ENCODE measurements at regions not wholly inside any gene's neighbourhood (a gene's known extent, or its start where the extent isn't known, plus 50 kb on each side); places are given as distances from the start of the nearest gene placed in this dataset.

GRCh38 chr10:55305285-55305684 lies 504.3 kb upstream of the PCDH15 start:
- TF ChIP-seq GABPA (IDR thresholded peaks at IDR 0.05; ENCODE audit: low read depth) (no peak), SPI1 (IDR thresholded peaks at IDR 0.05; ENCODE audit: borderline replicate concordance, low read depth) (no peak), REST (IDR thresholded peaks at IDR 0.05; ENCODE audit: insufficient replicate concordance, low read depth) (no peak), POLR2AphosphoS5 (IDR thresholded peaks at IDR 0.05; ENCODE audit: low read depth) (no peak), CTCF (IDR thresholded peaks at IDR 0.05; ENCODE audit: insufficient read depth, low read length) (no peak)

GRCh38 chr10:55287346-55287745 lies 486.3 kb upstream of the PCDH15 start:
- H3K4me3 ChIP-seq (replicated peaks; ENCODE audit: insufficient read depth, low read length): no peak overlapping the region

More at GRCh38 chr10:55305285-55305684, 504.3 kb upstream of the PCDH15 start:
- H3K4me3 ChIP-seq (replicated peaks; ENCODE audit: insufficient read depth, low read length): no peak overlapping the region
- DNase-seq (ENCODE audit: low read depth in 1 of 2, low spot score in 1 of 2): no peak
- no peaks in the 10 kb centered on the region for H3K27me3 ChIP-seq (ENCODE audit: insufficient read depth, poor library complexity, severe bottlenecking)
- no peak overlapping the region for H3K27ac ChIP-seq (replicated peaks)

GRCh38 chr10:55283031-55283430 lies 482.0 kb upstream of the PCDH15 start:
- no peaks in the 10 kb centered on the region for H3K27me3 ChIP-seq (ENCODE audit: insufficient read depth, poor library complexity, severe bottlenecking)
- no peak overlapping the region for H3K4me3 ChIP-seq (replicated peaks; ENCODE audit: insufficient read depth, low read length)
- TF ChIP-seq SPI1 (IDR thresholded peaks at IDR 0.05; ENCODE audit: borderline replicate concordance, low read depth): no peak
- no peak for TF ChIP-seq GABPA (IDR thresholded peaks at IDR 0.05; ENCODE audit: low read depth)
- TF ChIP-seq CTCF (IDR thresholded peaks at IDR 0.05; ENCODE audit: insufficient read depth, low read length): no peak
- TF ChIP-seq REST (IDR thresholded peaks at IDR 0.05; ENCODE audit: insufficient replicate concordance, low read depth): no peak
- TF ChIP-seq POLR2AphosphoS5 (IDR thresholded peaks at IDR 0.05; ENCODE audit: low read depth): no peak
- H3K27ac ChIP-seq (replicated peaks): no peak overlapping the region
- no peak for DNase-seq (ENCODE audit: low read depth in 1 of 2, low spot score in 1 of 2)

More at GRCh38 chr10:55287346-55287745, 486.3 kb upstream of the PCDH15 start:
- Histone ChIP-seq H3K27ac (replicated peaks) (no peak overlapping the region), H3K27me3 (ENCODE audit: insufficient read depth, poor library complexity, severe bottlenecking) (no peaks in the 10 kb centered on the region)
- no peak for TF ChIP-seq CTCF (IDR thresholded peaks at IDR 0.05; ENCODE audit: insufficient read depth, low read length)
- DNase-seq (ENCODE audit: low read depth in 1 of 2, low spot score in 1 of 2): no peak

GRCh38 chr10:55280696-55281095 lies 479.7 kb upstream of the PCDH15 start:
- no peak for TF ChIP-seq REST (IDR thresholded peaks at IDR 0.05; ENCODE audit: insufficient replicate concordance, low read depth)
- no peak for TF ChIP-seq GABPA (IDR thresholded peaks at IDR 0.05; ENCODE audit: low read depth)
- TF ChIP-seq POLR2AphosphoS5 (IDR thresholded peaks at IDR 0.05; ENCODE audit: low read depth): no peak
- TF ChIP-seq SPI1 (IDR thresholded peaks at IDR 0.05; ENCODE audit: borderline replicate concordance, low read depth): no peak
- TF ChIP-seq CTCF (IDR thresholded peaks at IDR 0.05; ENCODE audit: insufficient read depth, low read length): no peak
- no peak overlapping the region for H3K27ac ChIP-seq (replicated peaks)
- no peak for DNase-seq (ENCODE audit: low read depth in 1 of 2, low spot score in 1 of 2)
- H3K4me3 ChIP-seq (replicated peaks; ENCODE audit: insufficient read depth, low read length): no peak overlapping the region
- H3K27me3 ChIP-seq (ENCODE audit: insufficient read depth, poor library complexity, severe bottlenecking): no peaks in the 10 kb centered on the region

Measured in HL-60 (cell line).